ENCODE measurements at regions not wholly inside any gene's neighbourhood (a gene's known extent, or its start where the extent isn't known, plus 50 kb on each side); places are given as distances from the start of the nearest gene placed in this dataset.

DNA sequence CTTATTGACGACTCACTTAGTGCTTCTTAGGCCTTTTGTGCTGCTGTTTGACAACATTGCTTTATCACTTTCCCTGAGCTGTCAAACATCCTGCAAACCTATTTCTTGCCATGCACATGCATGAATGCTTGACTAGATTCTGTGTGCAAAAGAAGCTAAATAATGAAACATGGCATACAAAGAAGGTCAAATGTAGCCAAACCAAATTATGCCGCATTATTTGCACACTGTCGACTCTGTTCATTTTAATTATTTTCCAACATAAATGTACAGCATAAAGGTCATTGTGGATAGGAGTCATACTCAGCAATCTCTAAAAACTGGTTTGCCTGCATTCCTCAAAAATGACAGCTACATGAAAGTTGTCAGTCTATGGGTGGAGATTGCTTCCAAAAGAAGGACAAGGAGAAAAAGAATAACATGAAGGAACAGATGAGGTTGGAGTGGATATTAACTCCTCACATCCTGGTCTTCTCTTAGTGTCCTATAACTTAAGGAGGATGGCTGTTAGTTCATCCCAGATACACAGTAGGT, 123.1 kb upstream of the STXBP5 start:
- Histone ChIP-seq H3K27me3 (ENCODE audit: insufficient read depth, low read length, poor library complexity) (peaks cover 2% of the 10 kb centered on the region), H2AFZ (ENCODE audit: low read depth, low read length) (no peak overlapping the region), H3K9me3 (ENCODE audit: insufficient read depth, low read length, severe bottlenecking) (no peaks in the 10 kb centered on the region), H3K4me1 (ENCODE audit: insufficient read depth, low read length) (no peaks in the 10 kb centered on the region), H3K27ac (ENCODE audit: low read length) (no peak overlapping the region), H3K79me2 (ENCODE audit: insufficient read depth, low read length) (no peaks in the 10 kb centered on the region), H3K4me3 (ENCODE audit: low read depth in 1 of 2, low read length in 2 of 2) (no peak overlapping the region), H3K4me2 (ENCODE audit: insufficient read depth, low read length) (no peak overlapping the region), H4K20me1 (ENCODE audit: insufficient read depth, low read length) (no peaks in the 10 kb centered on the region), H3K36me3 (ENCODE audit: insufficient read depth, low read length) (no peaks in the 10 kb centered on the region), H3K9ac (ENCODE audit: low read depth, low read length) (no peak overlapping the region)
- ATAC-seq (ENCODE audit: insufficient read depth, low read depth): no peak
- no peak for DNase-seq
- TF ChIP-seq EZH2 (IDR thresholded peaks at IDR 0.05; ENCODE audit: borderline replicate concordance, low read depth, low read length, severe bottlenecking): no peak
- no peak for TF ChIP-seq CTCF (IDR thresholded peaks at IDR 0.05; ENCODE audit: borderline replicate concordance, extremely low read depth, low read length, poor library complexity, severe bottlenecking)

DNA sequence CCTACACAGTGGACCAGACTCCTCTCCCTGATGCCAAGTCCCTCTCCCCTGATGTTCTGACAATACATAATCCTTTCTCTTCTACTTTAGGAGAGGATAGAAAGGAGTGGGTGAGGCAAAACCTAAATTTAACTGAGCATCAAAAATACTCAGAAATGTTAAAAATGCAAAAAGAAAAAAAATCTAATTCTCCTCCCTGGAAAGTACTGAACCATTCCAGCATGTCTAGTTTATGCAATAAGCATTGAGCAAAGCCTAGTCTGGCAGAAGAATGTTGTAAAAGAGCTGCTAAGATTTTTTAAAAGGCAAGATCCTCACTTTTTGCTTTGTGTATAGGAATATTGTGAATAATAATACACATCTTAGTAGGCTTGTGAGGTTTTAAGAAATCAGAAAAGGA, 116.6 kb upstream of the STXBP5 start:
- DNase-seq (no peak), ATAC-seq (ENCODE audit: insufficient read depth, low read depth) (no peak)
- Histone ChIP-seq H3K4me2 (ENCODE audit: insufficient read depth, low read length) (no peak overlapping the region), H4K20me1 (ENCODE audit: insufficient read depth, low read length) (no peaks in the 10 kb centered on the region), H3K4me3 (ENCODE audit: low read depth in 1 of 2, low read length in 2 of 2) (no peak overlapping the region), H3K9me3 (ENCODE audit: insufficient read depth, low read length, severe bottlenecking) (no peaks in the 10 kb centered on the region), H3K9ac (ENCODE audit: low read depth, low read length) (no peak overlapping the region), H3K79me2 (ENCODE audit: insufficient read depth, low read length) (no peaks in the 10 kb centered on the region), H3K27ac (ENCODE audit: low read length) (no peak overlapping the region), H3K36me3 (ENCODE audit: insufficient read depth, low read length) (no peaks in the 10 kb centered on the region), H3K27me3 (ENCODE audit: insufficient read depth, low read length, poor library complexity) (peaks cover 2% of the 10 kb centered on the region), H3K4me1 (ENCODE audit: insufficient read depth, low read length) (no peaks in the 10 kb centered on the region), H2AFZ (ENCODE audit: low read depth, low read length) (no peak overlapping the region)
- TF ChIP-seq EZH2 (IDR thresholded peaks at IDR 0.05; ENCODE audit: borderline replicate concordance, low read depth, low read length, severe bottlenecking) (no peak), CTCF (IDR thresholded peaks at IDR 0.05; ENCODE audit: borderline replicate concordance, extremely low read depth, low read length, poor library complexity, severe bottlenecking) (no peak)

DNA sequence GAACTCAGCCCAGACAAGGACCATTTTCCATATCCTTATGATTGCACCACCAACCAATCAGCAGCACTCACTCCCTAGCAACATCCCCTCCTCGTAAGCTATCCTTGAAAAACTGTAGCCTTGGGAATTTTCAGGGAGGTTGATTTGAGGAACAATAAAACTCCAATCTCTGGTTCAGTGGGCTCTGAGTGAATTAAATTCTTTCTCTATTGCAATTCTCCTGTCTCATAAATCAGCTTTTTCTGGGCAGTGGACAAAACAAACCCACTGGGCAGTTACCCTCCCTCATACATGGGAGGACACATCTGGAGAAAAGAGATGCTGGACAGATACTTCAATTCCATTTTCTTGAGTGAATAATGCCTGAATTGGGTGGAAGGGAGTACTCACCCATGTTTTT, 115.4 kb upstream of the STXBP5 start:
- H3K4me3 ChIP-seq (ENCODE audit: low read depth in 1 of 2, low read length in 2 of 2): no peak overlapping the region
- H3K9me3 ChIP-seq (ENCODE audit: insufficient read depth, low read length, severe bottlenecking): no peaks in the 10 kb centered on the region
- H4K20me1 ChIP-seq (ENCODE audit: insufficient read depth, low read length): no peaks in the 10 kb centered on the region
- H2AFZ ChIP-seq (ENCODE audit: low read depth, low read length): no peak overlapping the region
- H3K27me3 ChIP-seq (ENCODE audit: insufficient read depth, low read length, poor library complexity): no peaks in the 10 kb centered on the region
- no peaks in the 10 kb centered on the region for H3K4me1 ChIP-seq (ENCODE audit: insufficient read depth, low read length)
- no peak overlapping the region for H3K4me2 ChIP-seq (ENCODE audit: insufficient read depth, low read length)
- ATAC-seq (ENCODE audit: insufficient read depth, low read depth) (no peak), DNase-seq (no peak)
- H3K27ac ChIP-seq (ENCODE audit: low read length): no peak overlapping the region
- no peaks in the 10 kb centered on the region for H3K36me3 ChIP-seq (ENCODE audit: insufficient read depth, low read length)
- H3K9ac ChIP-seq (ENCODE audit: low read depth, low read length): no peak overlapping the region
- no peaks in the 10 kb centered on the region for H3K79me2 ChIP-seq (ENCODE audit: insufficient read depth, low read length)
- TF ChIP-seq CTCF (IDR thresholded peaks at IDR 0.05; ENCODE audit: borderline replicate concordance, extremely low read depth, low read length, poor library complexity, severe bottlenecking) (no peak), EZH2 (IDR thresholded peaks at IDR 0.05; ENCODE audit: borderline replicate concordance, low read depth, low read length, severe bottlenecking) (no peak)

DNA sequence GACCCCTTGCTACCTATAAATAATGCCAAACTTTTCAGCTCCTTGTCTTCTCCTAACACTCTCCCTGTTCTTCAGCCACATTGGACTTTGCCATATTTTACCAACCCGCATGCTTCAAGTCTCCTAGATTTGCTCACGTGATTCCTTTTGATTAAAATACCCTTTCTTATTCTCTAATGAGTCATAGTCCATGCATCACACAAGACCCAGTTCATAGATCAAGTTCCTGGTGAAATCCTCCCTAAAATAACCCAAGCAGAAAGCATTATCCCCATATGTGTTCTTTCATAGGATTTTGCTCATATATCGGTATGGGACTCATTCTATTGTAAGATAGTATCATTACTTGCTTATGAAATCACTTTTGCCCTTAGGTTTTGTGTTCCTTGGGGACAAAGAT, 108.9 kb upstream of the STXBP5 start:
- no peak overlapping the region for H3K9ac ChIP-seq (ENCODE audit: low read depth, low read length)
- no peak overlapping the region for H3K27ac ChIP-seq (ENCODE audit: low read length)
- no peaks in the 10 kb centered on the region for H3K36me3 ChIP-seq (ENCODE audit: insufficient read depth, low read length)
- DNase-seq (no peak), ATAC-seq (ENCODE audit: insufficient read depth, low read depth) (no peak)
- H3K79me2 ChIP-seq (ENCODE audit: insufficient read depth, low read length): no peaks in the 10 kb centered on the region
- H3K4me1 ChIP-seq (ENCODE audit: insufficient read depth, low read length): no peaks in the 10 kb centered on the region
- no peak overlapping the region for H3K4me3 ChIP-seq (ENCODE audit: low read depth in 1 of 2, low read length in 2 of 2)
- H3K9me3 ChIP-seq (ENCODE audit: insufficient read depth, low read length, severe bottlenecking): no peaks in the 10 kb centered on the region
- H3K27me3 ChIP-seq (ENCODE audit: insufficient read depth, low read length, poor library complexity): no peaks in the 10 kb centered on the region
- TF ChIP-seq EZH2 (IDR thresholded peaks at IDR 0.05; ENCODE audit: borderline replicate concordance, low read depth, low read length, severe bottlenecking) (no peak), CTCF (IDR thresholded peaks at IDR 0.05; ENCODE audit: borderline replicate concordance, extremely low read depth, low read length, poor library complexity, severe bottlenecking) (no peak)
- H4K20me1 ChIP-seq (ENCODE audit: insufficient read depth, low read length): no peaks in the 10 kb centered on the region
- no peak overlapping the region for H3K4me2 ChIP-seq (ENCODE audit: insufficient read depth, low read length)
- no peak overlapping the region for H2AFZ ChIP-seq (ENCODE audit: low read depth, low read length)
